ENCODE measurements at regions not wholly inside any gene's neighbourhood (a gene's known extent, or its start where the extent isn't known, plus 50 kb on each side); places are given as distances from the start of the nearest gene placed in this dataset. TPM values are rescaled to one million over a fixed set of nuclear protein-coding genes. Genes with fewer than 3 reads are reported as not detected.

GRCh38 chr6:130761286-130761685 is 65.9 kb upstream of the SMLR1 start:
- DNase-seq (ENCODE audit: low read depth): no peak

- no peak for DNase-seq (ENCODE audit: low read depth)
Observed at GRCh38 chr6:130765181-130765727, 62.0 kb upstream of the SMLR1 start.

GRCh38 chr6:130766239-130767144 is 60.7 kb upstream of the SMLR1 start:
- no peak for DNase-seq (ENCODE audit: low read depth)

GRCh38 chr6:130769861-130770260 is 57.3 kb upstream of the SMLR1 start:
- no peak for DNase-seq (ENCODE audit: low read depth)

GRCh38 chr6:130771741-130772140 is 55.5 kb upstream of the SMLR1 start:
- no peak for DNase-seq (ENCODE audit: low read depth)

- no peak for DNase-seq (ENCODE audit: low read depth)
Observed at GRCh38 chr6:130773860-130774259, 53.3 kb upstream of the SMLR1 start.

GRCh38 chr6:130775411-130776012 is 51.7 kb upstream of the SMLR1 start:
- peak; percentile 6 for DNase-seq (ENCODE audit: low read depth)

GRCh38 chr6:130776287-130776925 is 50.8 kb upstream of the SMLR1 start:
- peak; percentile 2 for DNase-seq (ENCODE audit: low read depth)

Small RNA genes in the stretch of these regions (small RNA-seq; reads per million reads assigned to genes)
- gene RF00019: not detected
